Uterus (tissue), 3 donors: ENCODE measurements at regions not wholly inside any gene's neighbourhood (a gene's known extent, or its start where the extent isn't known, plus 50 kb on each side); places are given as distances from the start of the nearest gene placed in this dataset.

Source experiments
- DNase-seq, 2 donors: peaks; one replicate each; pipeline ENCODE4 v3.0.0-alpha.2; 2019 to 2020
- H3K27ac ChIP-seq, 2 donors: fragments of 200-600 bp; sonication (generic); 1 replicate in 1 of 2; 2 replicates in 1 of 2; pipeline ENCODE4 v1.5.1; 2016 to 2018
- H3K27me3 ChIP-seq, 2 donors: fragments of 200-600 bp; sonication (generic); one replicate each; pipeline ENCODE4 v1.5.1; 2018 to 2019; ENCODE audit warnings: control low read depth in 1 of 2
- H3K36me3 ChIP-seq, 2 donors: fragments of 200-600 bp; sonication (generic); one replicate each; pipeline ENCODE4 v1.5.1; 2019; ENCODE audit warnings: control low read depth in 1 of 2
- H3K4me1 ChIP-seq, 2 donors: fragments of 200-600 bp; sonication (generic); one replicate each; pipeline ENCODE4 v1.5.1; 2018 to 2019; ENCODE audit warnings: control low read depth in 1 of 2
- H3K4me3 ChIP-seq, 2 donors: fragments of 200-600 bp; sonication (generic); 1 replicate in 1 of 2; 2 replicates in 1 of 2; pipeline ENCODE4 v1.5.1; 2018 to 2019; ENCODE audit warnings: mild to moderate bottlenecking in 1 of 2
- H3K9me3 ChIP-seq, 2 donors: fragments of 200-600 bp; sonication (generic); one replicate each; pipeline ENCODE4 v1.5.1; 2019; ENCODE audit warnings: control low read depth in 1 of 2
- CTCF ChIP-seq, 4 experiments: fragments of 200-600 bp in 2 of 4; fragments of 450-650 bp in 2 of 4; sonication (generic) in 2 of 4; IDR thresholded peaks; one replicate each; pipeline ENCODE4 v1.5.1; 2016 to 2019; ENCODE audit warnings: antibody characterized with exemption in 4 of 4, mild to moderate bottlenecking in 2 of 4, moderate library complexity in 1 of 4
- POLR2A ChIP-seq, 2 donors: fragments of 450-650 bp; IDR thresholded peaks; one replicate each; pipeline ENCODE4 v1.6.1; 2016; ENCODE audit warnings: antibody characterized with exemption in 2 of 2, mild to moderate bottlenecking in 1 of 2, moderate library complexity in 1 of 2
- intact Hi-C: fragments of 100-400 bp; cut with DNase I; formaldehyde crosslinking; loops from one replicate; pipeline ENCODE4 v1.15.1; 2023; ENCODE audit warnings: low total_unique reads
- donor health status: DM: yes; HTN: yes; CAD: no.

- no peak overlapping the region for H3K27ac ChIP-seq
- no peak for TF ChIP-seq CTCF (IDR thresholded peaks at IDR 0.05)
- no peak for TF ChIP-seq POLR2A (IDR thresholded peaks at IDR 0.05)
- peak in 1 of 2 donors; percentile 1 for DNase-seq
- no peaks in the 10 kb centered on the region for H3K36me3 ChIP-seq
- H3K4me3 ChIP-seq, result no peak overlapping the region
- no peaks in the 10 kb centered on the region for H3K4me1 ChIP-seq
- H3K27me3 ChIP-seq, result no peaks in the 10 kb centered on the region
- no peaks in the 10 kb centered on the region for H3K9me3 ChIP-seq
- intact Hi-C loops, result no loop called here
These were observed 136.5 kb upstream of the HS6ST1 start for GRCh38 chr2:128454980-128455720.

- Histone ChIP-seq H3K36me3 (no peaks in the 10 kb centered on the region), H3K4me1 (no peaks in the 10 kb centered on the region), H3K27me3 (no peaks in the 10 kb centered on the region), H3K27ac (no peak overlapping the region), H3K4me3 (no peak overlapping the region), H3K9me3 (no peaks in the 10 kb centered on the region)
- intact Hi-C loops, result no loop called here
- DNase-seq, result peak in 1 of 2 donors; percentile 3
- TF ChIP-seq POLR2A (IDR thresholded peaks at IDR 0.05) (no peak), CTCF (IDR thresholded peaks at IDR 0.05) (no peak)
These were observed 137.0 kb upstream of the HS6ST1 start for GRCh38 chr2:128455721-128456050.

GRCh38 chr2:128456281-128456680, 137.6 kb upstream of the HS6ST1 start:
- no peaks in the 10 kb centered on the region for H3K36me3 ChIP-seq
- intact Hi-C loops, result no loop called here
- DNase-seq, result no peak

GRCh38 chr2:128457006-128457604, 138.4 kb upstream of the HS6ST1 start:
- Histone ChIP-seq H3K9me3 (no peaks in the 10 kb centered on the region), H3K27ac (no peak overlapping the region), H3K27me3 (no peaks in the 10 kb centered on the region), H3K4me3 (no peak overlapping the region), H3K36me3 (no peaks in the 10 kb centered on the region), H3K4me1 (no peaks in the 10 kb centered on the region)
- DNase-seq, result no peak
- intact Hi-C loops, result no loop called here
- no peak for TF ChIP-seq CTCF (IDR thresholded peaks at IDR 0.05)
- TF ChIP-seq POLR2A (IDR thresholded peaks at IDR 0.05), result no peak

More at GRCh38 chr2:128456281-128456680, 137.6 kb upstream of the HS6ST1 start:
- TF ChIP-seq CTCF (IDR thresholded peaks at IDR 0.05), result no peak
- no peak for TF ChIP-seq POLR2A (IDR thresholded peaks at IDR 0.05)
- no peaks in the 10 kb centered on the region for H3K9me3 ChIP-seq
- no peaks in the 10 kb centered on the region for H3K4me1 ChIP-seq
- no peak overlapping the region for H3K27ac ChIP-seq
- H3K27me3 ChIP-seq, result no peaks in the 10 kb centered on the region
- no peak overlapping the region for H3K4me3 ChIP-seq

GRCh38 chr2:128457716-128458115, 139.0 kb upstream of the HS6ST1 start:
- H3K27me3 ChIP-seq, result no peaks in the 10 kb centered on the region
- intact Hi-C loops, result no loop called here
- H3K4me1 ChIP-seq, result no peaks in the 10 kb centered on the region
- TF ChIP-seq POLR2A (IDR thresholded peaks at IDR 0.05), result no peak
- TF ChIP-seq CTCF (IDR thresholded peaks at IDR 0.05), result no peak
- H3K9me3 ChIP-seq, result no peaks in the 10 kb centered on the region
- H3K27ac ChIP-seq, result no peak overlapping the region
- DNase-seq, result no peak
- no peaks in the 10 kb centered on the region for H3K36me3 ChIP-seq
- H3K4me3 ChIP-seq, result no peak overlapping the region
